ENCODE measurements at regions not wholly inside any gene's neighbourhood (a gene's known extent, or its start where the extent isn't known, plus 50 kb on each side); places are given as distances from the start of the nearest gene placed in this dataset.
"Not testable (repeated sequence)": the region's sequence is repeated elsewhere in the genome, so short reads cannot be mapped to it uniquely, and the experiment has no call there.

- no peak for TF ChIP-seq CTCF (IDR thresholded peaks at IDR 0.05; ENCODE audit: insufficient read depth, missing control alignments)
- no peak for FAIRE-seq
- no peak for DNase-seq (ENCODE audit: insufficient read length, low spot score)
Measured at GRCh38 chr4:28834120-28834519, 1886.0 kb upstream of the PCDH7 start.

GRCh38 chr4:28835501-28835900 is 1884.7 kb upstream of the PCDH7 start:
- TF ChIP-seq CTCF (IDR thresholded peaks at IDR 0.05; ENCODE audit: insufficient read depth, missing control alignments): no peak
- DNase-seq (ENCODE audit: insufficient read length, low spot score) (no peak), FAIRE-seq (no peak)

GRCh38 chr4:28842271-28842670 is 1877.9 kb upstream of the PCDH7 start:
- no peak for FAIRE-seq
- no peak for DNase-seq (ENCODE audit: insufficient read length, low spot score)
- TF ChIP-seq CTCF (IDR thresholded peaks at IDR 0.05; ENCODE audit: insufficient read depth, missing control alignments): no peak

GRCh38 chr4:28845158-28845557 is 1875.0 kb upstream of the PCDH7 start:
- FAIRE-seq (no peak), DNase-seq (ENCODE audit: insufficient read length, low spot score) (no peak)
- TF ChIP-seq CTCF (IDR thresholded peaks at IDR 0.05; ENCODE audit: insufficient read depth, missing control alignments): no peak

- not testable (repeated sequence) for DNase-seq (ENCODE audit: insufficient read length, low spot score); FAIRE-seq
Measured at GRCh38 chr4:28857028-28857427, 1863.1 kb upstream of the PCDH7 start.

- DNase-seq (ENCODE audit: insufficient read length, low spot score) (no peak), FAIRE-seq (no peak)
- no peak for TF ChIP-seq CTCF (IDR thresholded peaks at IDR 0.05; ENCODE audit: insufficient read depth, missing control alignments)
Measured at GRCh38 chr4:28868841-28869240, 1851.3 kb upstream of the PCDH7 start.

GRCh38 chr4:28879178-28879577 is 1841.0 kb upstream of the PCDH7 start:
- no peak for TF ChIP-seq CTCF (IDR thresholded peaks at IDR 0.05; ENCODE audit: insufficient read depth, missing control alignments)
- FAIRE-seq (no peak), DNase-seq (ENCODE audit: insufficient read length, low spot score) (no peak)

GRCh38 chr4:28879900-28880299 is 1840.3 kb upstream of the PCDH7 start:
- DNase-seq (ENCODE audit: insufficient read length, low spot score): no peak
- no peak for FAIRE-seq
- no peak for TF ChIP-seq CTCF (IDR thresholded peaks at IDR 0.05; ENCODE audit: insufficient read depth, missing control alignments)
